Chondrocyte (in vitro differentiated cells): ENCODE measurements at regions not wholly inside any gene's neighbourhood (a gene's known extent, or its start where the extent isn't known, plus 50 kb on each side); places are given as distances from the start of the nearest gene placed in this dataset.

Experiments
- DNase-seq: peaks from one replicate; pipeline ENCODE4 v3.0.0; 2021; ENCODE audit warnings: mixed read lengths, low spot score
- H3K27ac Mint-ChIP-seq: one replicate; pipeline ENCODE4 v1.8.0; 2021; ENCODE audit warnings: mild to moderate bottlenecking, moderate library complexity, mixed read lengths; ENCODE audit not compliant: unreplicated experiment
- H3K27me3 Mint-ChIP-seq: 2 replicates; pipeline ENCODE4 v1.8.0; 2021; ENCODE audit warnings: low read depth, mixed read lengths
- H3K36me3 Mint-ChIP-seq: 2 replicates; pipeline ENCODE4 v1.8.0; 2021; ENCODE audit warnings: low read depth, mixed read lengths
- H3K4me1 Mint-ChIP-seq: 2 replicates; pipeline ENCODE4 v1.8.0; 2021; ENCODE audit warnings: low read depth, mild to moderate bottlenecking, mixed read lengths
- H3K4me3 Mint-ChIP-seq: one replicate; pipeline ENCODE4 v1.8.0; 2021; ENCODE audit warnings: mild to moderate bottlenecking, moderate library complexity, mixed read lengths; ENCODE audit not compliant: unreplicated experiment
- H3K9me3 Mint-ChIP-seq: 2 replicates; pipeline ENCODE4 v1.8.0; 2021; ENCODE audit warnings: low read depth, mixed read lengths
- TF ChIP-seq, protein P1 (sequence below): fragments of 200-600 bp; sonication (generic); IDR thresholded peaks from 2 replicates; pipeline ENCODE4 v1.5.0; 2021; ENCODE audit warnings: antibody characterized with exemption, mild to moderate bottlenecking, moderate library complexity

GRCh38 chr1:68585351-68585750, 88.5 kb upstream of the DEPDC1 start:
- H3K9me3 Mint-ChIP-seq = peaks cover 16% of the 10 kb centered on the region
- H3K4me1 Mint-ChIP-seq = no peaks in the 10 kb centered on the region
- TF ChIP-seq, protein P1, sequence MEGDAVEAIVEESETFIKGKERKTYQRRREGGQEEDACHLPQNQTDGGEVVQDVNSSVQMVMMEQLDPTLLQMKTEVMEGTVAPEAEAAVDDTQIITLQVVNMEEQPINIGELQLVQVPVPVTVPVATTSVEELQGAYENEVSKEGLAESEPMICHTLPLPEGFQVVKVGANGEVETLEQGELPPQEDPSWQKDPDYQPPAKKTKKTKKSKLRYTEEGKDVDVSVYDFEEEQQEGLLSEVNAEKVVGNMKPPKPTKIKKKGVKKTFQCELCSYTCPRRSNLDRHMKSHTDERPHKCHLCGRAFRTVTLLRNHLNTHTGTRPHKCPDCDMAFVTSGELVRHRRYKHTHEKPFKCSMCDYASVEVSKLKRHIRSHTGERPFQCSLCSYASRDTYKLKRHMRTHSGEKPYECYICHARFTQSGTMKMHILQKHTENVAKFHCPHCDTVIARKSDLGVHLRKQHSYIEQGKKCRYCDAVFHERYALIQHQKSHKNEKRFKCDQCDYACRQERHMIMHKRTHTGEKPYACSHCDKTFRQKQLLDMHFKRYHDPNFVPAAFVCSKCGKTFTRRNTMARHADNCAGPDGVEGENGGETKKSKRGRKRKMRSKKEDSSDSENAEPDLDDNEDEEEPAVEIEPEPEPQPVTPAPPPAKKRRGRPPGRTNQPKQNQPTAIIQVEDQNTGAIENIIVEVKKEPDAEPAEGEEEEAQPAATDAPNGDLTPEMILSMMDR = no peak
- no peak overlapping the region for H3K27ac Mint-ChIP-seq
- peaks cover 13% of the 10 kb centered on the region for H3K27me3 Mint-ChIP-seq
- no peak for DNase-seq
- no peaks in the 10 kb centered on the region for H3K36me3 Mint-ChIP-seq
- no peak overlapping the region for H3K4me3 Mint-ChIP-seq

- Mint-ChIP-seq H3K27ac (no peak overlapping the region), H3K36me3 (no peaks in the 10 kb centered on the region), H3K27me3 (peaks cover 19% of the 10 kb centered on the region), H3K9me3 (peaks cover 16% of the 10 kb centered on the region), H3K4me3 (no peak overlapping the region), H3K4me1 (no peaks in the 10 kb centered on the region)
- TF ChIP-seq, protein P1 = no peak
- DNase-seq = no peak
Observed at GRCh38 chr1:68586766-68587165, 89.9 kb upstream of the DEPDC1 start.

DNA sequence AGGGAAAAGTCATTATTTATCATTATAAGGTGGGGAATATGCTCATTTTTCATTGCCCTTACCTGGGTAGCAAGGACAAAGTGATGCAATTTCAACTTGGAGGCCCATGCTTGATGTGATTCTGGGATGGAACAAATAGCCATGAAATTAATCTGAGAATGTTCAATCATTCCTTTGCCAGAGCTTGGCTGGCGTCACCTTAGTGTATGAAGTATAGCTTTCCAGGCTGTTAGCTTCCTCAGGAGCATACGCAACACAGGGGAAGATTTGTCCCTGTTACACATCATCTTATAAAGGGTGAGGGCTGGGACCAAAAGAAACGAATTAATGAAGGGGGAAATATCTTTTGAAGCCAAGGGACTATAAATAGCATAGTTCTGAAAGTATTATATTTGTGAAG, 91.4 kb upstream of the DEPDC1 start:
- no peak for DNase-seq
- Mint-ChIP-seq H3K4me3 (no peak overlapping the region), H3K27me3 (peaks cover 24% of the 10 kb centered on the region), H3K4me1 (no peaks in the 10 kb centered on the region), H3K27ac (no peak overlapping the region), H3K9me3 (peaks cover 6% of the 10 kb centered on the region), H3K36me3 (no peaks in the 10 kb centered on the region)
- TF ChIP-seq, protein P1 = no peak

DNA sequence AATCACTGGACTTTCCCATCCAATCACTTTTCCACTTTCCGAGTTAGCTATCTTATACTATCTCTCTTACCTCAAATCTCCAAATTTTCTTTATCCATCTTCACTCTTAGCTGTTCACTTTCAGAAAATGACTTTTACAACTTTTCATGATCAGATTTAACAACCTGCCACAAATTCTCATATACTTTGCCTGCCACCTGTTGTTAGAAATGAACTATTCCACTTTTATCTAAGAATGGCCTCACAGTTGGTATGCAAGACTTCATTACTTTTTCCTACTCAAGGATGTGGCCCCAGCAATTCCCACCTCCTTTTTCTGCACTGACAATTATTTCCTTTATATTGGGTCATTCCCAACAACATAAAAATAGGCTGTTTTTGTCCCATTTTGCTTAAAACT, 93.6 kb upstream of the DEPDC1 start:
- TF ChIP-seq, protein P1 = peak; percentile 48
- H3K4me3 Mint-ChIP-seq = no peak overlapping the region
- peaks cover 24% of the 10 kb centered on the region for H3K27me3 Mint-ChIP-seq
- H3K36me3 Mint-ChIP-seq = no peaks in the 10 kb centered on the region
- H3K27ac Mint-ChIP-seq = no peak overlapping the region
- no peak for DNase-seq
- H3K4me1 Mint-ChIP-seq = no peaks in the 10 kb centered on the region
- H3K9me3 Mint-ChIP-seq = no peaks in the 10 kb centered on the region

DNA sequence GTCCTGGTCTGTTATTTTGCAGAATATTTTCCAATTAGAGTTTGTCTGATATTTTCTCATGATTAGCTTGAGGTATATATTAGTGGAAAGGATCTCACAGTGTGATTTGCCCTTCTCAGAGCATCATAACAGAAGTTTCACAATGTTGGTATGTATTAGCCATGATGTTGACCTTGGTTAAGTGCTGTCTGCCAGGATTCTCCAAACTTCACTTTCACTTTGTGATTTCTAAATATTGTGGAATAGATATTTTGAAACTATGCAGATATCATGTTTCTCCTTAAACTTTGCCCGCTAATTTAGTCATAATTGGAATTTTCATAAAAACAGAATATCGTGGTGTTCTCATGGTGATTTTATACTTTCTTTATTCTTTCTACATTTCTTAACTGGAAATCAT, 98.0 kb upstream of the DEPDC1 start:
- H3K4me3 Mint-ChIP-seq = no peak overlapping the region
- no peaks in the 10 kb centered on the region for H3K36me3 Mint-ChIP-seq
- H3K4me1 Mint-ChIP-seq = no peaks in the 10 kb centered on the region
- TF ChIP-seq, protein P1 = no peak
- H3K27me3 Mint-ChIP-seq = peaks cover 19% of the 10 kb centered on the region
- H3K9me3 Mint-ChIP-seq = peaks cover under 1% of the 10 kb centered on the region
- no peak overlapping the region for H3K27ac Mint-ChIP-seq
- DNase-seq = no peak
